ENCODE measurements at regions not wholly inside any gene's neighbourhood (a gene's known extent, or its start where the extent isn't known, plus 50 kb on each side); places are given as distances from the start of the nearest gene placed in this dataset.

DNA sequence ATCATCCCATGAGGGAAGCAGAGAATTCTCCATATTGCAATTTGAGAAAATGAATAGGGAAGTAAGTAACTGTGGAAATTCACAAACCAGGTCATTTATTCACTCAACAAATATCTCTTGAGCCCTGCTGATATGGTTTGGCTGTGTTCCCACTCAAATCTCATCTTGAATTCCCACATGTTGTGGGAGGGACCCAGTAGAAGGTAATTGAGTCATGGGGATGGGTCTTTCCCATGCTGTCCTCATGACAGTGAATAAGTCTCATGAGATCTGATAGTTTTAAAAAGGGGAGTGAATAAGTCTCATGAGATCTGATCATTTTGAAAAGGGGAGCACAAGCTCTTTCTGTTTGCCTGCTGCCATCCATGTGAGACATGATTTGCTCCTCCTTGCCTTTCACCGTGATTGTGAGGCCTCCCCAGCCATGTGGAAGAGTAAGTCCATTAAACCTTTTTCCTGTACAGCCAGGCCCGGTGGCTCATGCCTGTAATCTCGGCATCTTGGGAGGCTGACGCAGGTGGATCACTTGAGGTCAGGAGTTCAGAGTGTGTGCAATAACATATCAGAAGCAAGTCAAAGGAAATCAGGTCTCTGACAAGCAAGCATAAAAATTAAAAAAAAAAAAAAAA lies 193.2 kb downstream of the NDUFA10 start:
- TF ChIP-seq, protein P1, sequence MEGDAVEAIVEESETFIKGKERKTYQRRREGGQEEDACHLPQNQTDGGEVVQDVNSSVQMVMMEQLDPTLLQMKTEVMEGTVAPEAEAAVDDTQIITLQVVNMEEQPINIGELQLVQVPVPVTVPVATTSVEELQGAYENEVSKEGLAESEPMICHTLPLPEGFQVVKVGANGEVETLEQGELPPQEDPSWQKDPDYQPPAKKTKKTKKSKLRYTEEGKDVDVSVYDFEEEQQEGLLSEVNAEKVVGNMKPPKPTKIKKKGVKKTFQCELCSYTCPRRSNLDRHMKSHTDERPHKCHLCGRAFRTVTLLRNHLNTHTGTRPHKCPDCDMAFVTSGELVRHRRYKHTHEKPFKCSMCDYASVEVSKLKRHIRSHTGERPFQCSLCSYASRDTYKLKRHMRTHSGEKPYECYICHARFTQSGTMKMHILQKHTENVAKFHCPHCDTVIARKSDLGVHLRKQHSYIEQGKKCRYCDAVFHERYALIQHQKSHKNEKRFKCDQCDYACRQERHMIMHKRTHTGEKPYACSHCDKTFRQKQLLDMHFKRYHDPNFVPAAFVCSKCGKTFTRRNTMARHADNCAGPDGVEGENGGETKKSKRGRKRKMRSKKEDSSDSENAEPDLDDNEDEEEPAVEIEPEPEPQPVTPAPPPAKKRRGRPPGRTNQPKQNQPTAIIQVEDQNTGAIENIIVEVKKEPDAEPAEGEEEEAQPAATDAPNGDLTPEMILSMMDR (conservative IDR thresholded peaks at IDR 0.05; ENCODE audit: low read depth in 2 of 2), result no peak
- TF ChIP-seq STAT1 (IDR thresholded peaks at IDR 0.05; ENCODE audit: unreplicated experiment), result no peak
